Stomach (tissue), 8 donors: ENCODE measurements at regions not wholly inside any gene's neighbourhood (a gene's known extent, or its start where the extent isn't known, plus 50 kb on each side); places are given as distances from the start of the nearest gene placed in this dataset.

Source experiments
- DNase-seq, 2 donors: peaks; one replicate each; pipeline versions ENCODE4 v3.0.0 to v3.0.0-alpha.2; 2013 to 2019
- H3K27ac ChIP-seq, 5 donors: fragments of 200-600 bp in 4 of 5; sonication (generic) in 4 of 5; one replicate each; pipeline ENCODE4 v1.5.1; 2013 to 2019; ENCODE audit warnings: mild to moderate bottlenecking in 1 of 5, moderate library complexity in 1 of 5
- H3K27me3 ChIP-seq, 3 donors: fragments of 200-600 bp; sonication (generic); one replicate each; pipeline ENCODE4 v1.5.1; 2017 to 2019; ENCODE audit warnings: mixed run types in 1 of 3
- H3K36me3 ChIP-seq, 4 donors: fragments of 200-600 bp; sonication (generic); 1 replicate in 3 of 4; 2 replicates in 1 of 4; pipeline ENCODE4 v1.5.1; 2016 to 2019
- H3K4me1 ChIP-seq, 4 donors: fragments of 200-600 bp; sonication (generic); one replicate each; pipeline ENCODE4 v1.5.1; 2016 to 2019
- H3K4me3 ChIP-seq, 4 donors: fragments of 200-600 bp; sonication (generic) in 3 of 4; one replicate each; pipeline ENCODE4 v1.5.1; 2016 to 2019; ENCODE audit warnings: mild to moderate bottlenecking in 1 of 4
- H3K9me3 ChIP-seq, 4 donors: fragments of 200-600 bp; sonication (generic); one replicate each; pipeline ENCODE4 v1.5.1; 2016 to 2019
- EP300 ChIP-seq: sonication (generic); formaldehyde crosslinking; IDR thresholded peaks from one replicate; pipeline ENCODE4 v1.6.1; 2017; ENCODE audit warnings: antibody characterized with exemption
- POLR2A ChIP-seq, 4 donors: fragments of 450-650 bp; IDR thresholded peaks; one replicate each; pipeline ENCODE4 v1.6.1; 2016; ENCODE audit warnings: antibody characterized with exemption in 4 of 4, control low read depth in 2 of 4, mild to moderate bottlenecking in 1 of 4, moderate library complexity in 1 of 4
- POLR2AphosphoS5 ChIP-seq, 3 donors: sonication (generic); formaldehyde crosslinking; IDR thresholded peaks; one replicate each; pipeline ENCODE4 v1.6.1; 2016; ENCODE audit warnings: antibody characterized with exemption in 3 of 3
- WGBS, 5 donors: extraction: QIAGEN DNeasy Blood & Tissue Kit in 3 of 5; methylation state at CpG; one replicate each; pipeline versions ENCODE4 v1.1.5 to v1.1.7; 2013 to 2018; 5-methylcytosine and 5-hydroxymethylcytosine counted together
- intact Hi-C: fragments of 100-400 bp; cut with DNase I; formaldehyde crosslinking; loops from one replicate; pipeline ENCODE4 v1.15.1; 2023; ENCODE audit warnings: low total_unique reads
- TF ChIP-seq, protein P1 (sequence below), 7 experiments: fragments of 450-650 bp in 4 of 7; fragments of 200-600 bp in 3 of 7; sonication (generic) in 3 of 7; IDR thresholded peaks; one replicate each; pipeline ENCODE4 v1.5.1; 2016 to 2019; ENCODE audit warnings: antibody characterized with exemption in 7 of 7, control low read depth in 2 of 7, mild to moderate bottlenecking in 1 of 7
- donor health status: healthy with polysubstance abuse.
- donor health status: Bipolar disorder and iron deficiency.
- donor health status: healthy.

GRCh38 chr11:92053216-92053615, 171.4 kb upstream of the FAT3 start:
- intact Hi-C loops, result no loop called here
- Histone ChIP-seq H3K9me3 (no peaks in the 10 kb centered on the region), H3K4me1 (no peaks in the 10 kb centered on the region), H3K27me3 (no peaks in the 10 kb centered on the region), H3K27ac (no peak overlapping the region), H3K4me3 (no peak overlapping the region), H3K36me3 (no peaks in the 10 kb centered on the region)
- TF ChIP-seq POLR2A (IDR thresholded peaks at IDR 0.05) (no peak), POLR2AphosphoS5 (IDR thresholded peaks at IDR 0.05) (no peak), EP300 (no peak)
- TF ChIP-seq, protein P1, sequence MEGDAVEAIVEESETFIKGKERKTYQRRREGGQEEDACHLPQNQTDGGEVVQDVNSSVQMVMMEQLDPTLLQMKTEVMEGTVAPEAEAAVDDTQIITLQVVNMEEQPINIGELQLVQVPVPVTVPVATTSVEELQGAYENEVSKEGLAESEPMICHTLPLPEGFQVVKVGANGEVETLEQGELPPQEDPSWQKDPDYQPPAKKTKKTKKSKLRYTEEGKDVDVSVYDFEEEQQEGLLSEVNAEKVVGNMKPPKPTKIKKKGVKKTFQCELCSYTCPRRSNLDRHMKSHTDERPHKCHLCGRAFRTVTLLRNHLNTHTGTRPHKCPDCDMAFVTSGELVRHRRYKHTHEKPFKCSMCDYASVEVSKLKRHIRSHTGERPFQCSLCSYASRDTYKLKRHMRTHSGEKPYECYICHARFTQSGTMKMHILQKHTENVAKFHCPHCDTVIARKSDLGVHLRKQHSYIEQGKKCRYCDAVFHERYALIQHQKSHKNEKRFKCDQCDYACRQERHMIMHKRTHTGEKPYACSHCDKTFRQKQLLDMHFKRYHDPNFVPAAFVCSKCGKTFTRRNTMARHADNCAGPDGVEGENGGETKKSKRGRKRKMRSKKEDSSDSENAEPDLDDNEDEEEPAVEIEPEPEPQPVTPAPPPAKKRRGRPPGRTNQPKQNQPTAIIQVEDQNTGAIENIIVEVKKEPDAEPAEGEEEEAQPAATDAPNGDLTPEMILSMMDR (IDR thresholded peaks at IDR 0.05), result no peak
- no peak for DNase-seq

- Histone ChIP-seq H3K4me1 (no peaks in the 10 kb centered on the region), H3K36me3 (no peaks in the 10 kb centered on the region), H3K9me3 (no peaks in the 10 kb centered on the region), H3K4me3 (no peak overlapping the region), H3K27me3 (no peaks in the 10 kb centered on the region), H3K27ac (no peak overlapping the region)
- 19 to 39% (median 28%) methylated on average over 2 of the region's 2 CpGs for WGBS, 5 donors
- TF ChIP-seq, protein P1 (IDR thresholded peaks at IDR 0.05), result no peak
- no peak for TF ChIP-seq POLR2AphosphoS5 (IDR thresholded peaks at IDR 0.05)
- no peak for TF ChIP-seq EP300
- TF ChIP-seq POLR2A (IDR thresholded peaks at IDR 0.05), result no peak
- intact Hi-C loops, result no loop called here
- no peak for DNase-seq
These were observed 174.3 kb upstream of the FAT3 start for GRCh38 chr11:92050305-92050704.

DNA sequence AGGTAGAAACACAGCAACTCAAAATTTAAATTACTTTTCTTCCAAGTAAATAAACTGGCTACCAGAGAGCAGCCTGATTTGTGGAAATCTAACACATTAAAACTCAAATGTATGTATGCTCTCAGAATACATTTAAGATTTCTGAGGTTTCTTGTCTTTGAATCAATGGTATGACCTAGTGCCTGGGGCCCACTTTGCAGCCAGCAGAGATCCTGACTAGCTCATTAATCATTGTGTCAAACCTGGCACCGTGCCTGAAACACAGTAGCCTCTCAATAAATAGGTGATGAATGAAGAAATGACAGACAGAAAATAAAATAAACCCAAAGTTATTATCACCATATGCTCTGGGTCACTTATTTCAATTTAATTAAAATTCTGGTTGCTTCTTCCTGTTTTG, 176.2 kb upstream of the FAT3 start:
- WGBS, 5 donors, result 3 to 17% (median 7%) methylated on average over 1 of the region's 1 CpG
- Histone ChIP-seq H3K4me3 (no peak overlapping the region), H3K27me3 (no peaks in the 10 kb centered on the region), H3K27ac (no peak overlapping the region), H3K9me3 (no peaks in the 10 kb centered on the region), H3K4me1 (no peaks in the 10 kb centered on the region), H3K36me3 (no peaks in the 10 kb centered on the region)
- TF ChIP-seq POLR2A (IDR thresholded peaks at IDR 0.05) (no peak), EP300 (no peak), POLR2AphosphoS5 (IDR thresholded peaks at IDR 0.05) (no peak)
- TF ChIP-seq, protein P1 (IDR thresholded peaks at IDR 0.05), result no peak
- no peak for DNase-seq
- intact Hi-C loops, result no loop called here

- TF ChIP-seq, protein P1 (IDR thresholded peaks at IDR 0.05), result no peak
- TF ChIP-seq EP300, result no peak
- TF ChIP-seq POLR2A (IDR thresholded peaks at IDR 0.05), result no peak
- TF ChIP-seq POLR2AphosphoS5 (IDR thresholded peaks at IDR 0.05), result no peak
- Histone ChIP-seq H3K9me3 (no peaks in the 10 kb centered on the region), H3K36me3 (no peaks in the 10 kb centered on the region), H3K27ac (no peak overlapping the region), H3K27me3 (no peaks in the 10 kb centered on the region), H3K4me1 (no peaks in the 10 kb centered on the region), H3K4me3 (no peak overlapping the region)
- intact Hi-C loops, result no loop called here
- no peak for DNase-seq
These were observed 178.5 kb upstream of the FAT3 start for GRCh38 chr11:92046103-92046502.

- DNase-seq, result no peak
- no peak for TF ChIP-seq POLR2AphosphoS5 (IDR thresholded peaks at IDR 0.05)
- no peak for TF ChIP-seq POLR2A (IDR thresholded peaks at IDR 0.05)
- no peak for TF ChIP-seq EP300
- TF ChIP-seq, protein P1 (IDR thresholded peaks at IDR 0.05), result no peak
- no peaks in the 10 kb centered on the region for H3K9me3 ChIP-seq
- H3K27me3 ChIP-seq, result no peaks in the 10 kb centered on the region
- H3K27ac ChIP-seq, result no peak overlapping the region
- intact Hi-C loops, result no loop called here
- H3K4me1 ChIP-seq, result no peaks in the 10 kb centered on the region
- H3K36me3 ChIP-seq, result no peaks in the 10 kb centered on the region
- H3K4me3 ChIP-seq, result no peak overlapping the region
These were observed 179.3 kb upstream of the FAT3 start for GRCh38 chr11:92045301-92045700.
